OCI-LY3 (cell line): ENCODE measurements at regions not wholly inside any gene's neighbourhood (a gene's known extent, or its start where the extent isn't known, plus 50 kb on each side); places are given as distances from the start of the nearest gene placed in this dataset.

Experiments used
- CTCF ChIP-seq: fragments of 200-600, 300-600 bp; sonication (generic); IDR thresholded peaks from 2 replicates; pipeline ENCODE4 v1.5.1; 2014; ENCODE audit warnings: antibody characterized with exemption, low read length, low read depth
- EZH2phosphoT487 ChIP-seq: fragments of 200-600 bp; shearing (Covaris generic); IDR thresholded peaks from 2 replicates; pipeline ENCODE4 v1.6.1; 2018; ENCODE audit warnings: antibody characterized with exemption, mixed run types, low read depth

- TF ChIP-seq CTCF, result no peak
- no peak for TF ChIP-seq EZH2phosphoT487
Observed at GRCh38 chr6:79821859-79822258, 125.5 kb downstream of the ELOVL4 start.
